K562 (cell line): ENCODE measurements at regions not wholly inside any gene's neighbourhood (a gene's known extent, or its start where the extent isn't known, plus 50 kb on each side); places are given as distances from the start of the nearest gene placed in this dataset.

ENCODE experiments used
- ATAC-seq: fragments of 200-7000 bp; cut with Tn5 transposase; 3 replicates; pipeline ENCODE4 v1.9.1; 2020; ENCODE audit warnings: moderate library complexity
- BruUV-seq: library from RNA; stranded (reverse); fragments of 400-500 nt; replicated peaks from 2 replicates; lab custom pipeline; 2021; lab: Mats Ljungman, UMichigan
- CTCF ChIA-PET: fragments of 300-600 bp; formaldehyde crosslinking; extraction: SDS; loops from one replicate; lab custom pipeline; 2021; ENCODE audit warnings: low intra/inter-chr PET ratio; lab: Yijun Ruan, JAX
- POLR2A ChIA-PET: fragments of 300-600, 350-650 bp; sonication (Branson Sonifier 250); formaldehyde crosslinking; extraction: SDS; loops from one replicate; lab custom pipeline; 2021; ENCODE audit warnings: antibody characterized with exemption, inconsistent platforms; lab: Yijun Ruan, JAX
- DNase-seq, 4 experiments: peaks; one replicate each; pipeline versions ENCODE4 v3.0.0 to v3.0.0-alpha.2; 2011 to 2018; ENCODE audit warnings: low spot score in 3 of 4, mixed read lengths in 3 of 4; ENCODE audit errors: extremely low read depth in 1 of 4
- FAIRE-seq: peaks from 2 replicates; lab custom pipeline; 2011; peaks lifted over from hg19 to GRCh38; lab: Jason Lieb, UNC
- H2AFZ ChIP-seq: 2 replicates; pipeline ENCODE4 v1.6.0; 2011; ENCODE audit warnings: low read depth, low read length, control low read depth, inconsistent platforms
- H3K27ac ChIP-seq: fragments of 200-600 bp; 3 replicates; pipeline ENCODE4 v1.8.0; 2011; ENCODE audit warnings: low read depth, mild to moderate bottlenecking, control low read depth, inconsistent platforms, low read length, moderate library complexity, mixed read lengths; ENCODE audit errors: extremely low read depth
- H3K27me3 ChIP-seq, 2 experiments: fragments of 300-600 bp in 1 of 2; 2 replicates in 1 of 2; 3 replicates in 1 of 2; pipeline versions ENCODE4 v1.6.0 to v1.8.0; 2011; ENCODE audit warnings: inconsistent platforms in 2 of 2, low read length in 2 of 2, mild to moderate bottlenecking in 1 of 2, mixed read lengths in 1 of 2, moderate library complexity in 1 of 2; ENCODE audit not compliant: control insufficient read depth in 2 of 2, insufficient read depth in 2 of 2
- H3K36me3 ChIP-seq: fragments of 300-600 bp; 3 replicates; pipeline ENCODE4 v1.8.0; 2011; ENCODE audit warnings: mild to moderate bottlenecking, low read length, inconsistent platforms; ENCODE audit not compliant: control insufficient read depth, insufficient read depth
- H3K4me1 ChIP-seq, 2 experiments: fragments of 200-600 bp in 1 of 2; replicated peaks in 1 of 2; 2 replicates in 1 of 2; 3 replicates in 1 of 2; pipeline versions ENCODE4 v1.5.1 to v1.8.0; 2011; ENCODE audit warnings: inconsistent platforms in 2 of 2, low read length in 2 of 2, mild to moderate bottlenecking in 1 of 2, mixed read lengths in 1 of 2, moderate library complexity in 1 of 2; ENCODE audit not compliant: control insufficient read depth in 2 of 2, insufficient read depth in 2 of 2
- H3K4me2 ChIP-seq: 2 replicates; pipeline ENCODE4 v1.6.1; 2011; ENCODE audit warnings: low read length, control low read depth, inconsistent platforms, mixed read lengths; ENCODE audit not compliant: insufficient read depth
- H3K4me3 ChIP-seq: fragments of 200-600 bp; sonication (generic), shearing (Covaris generic); 2 replicates; pipeline ENCODE4 v1.5.1; 2016; ENCODE audit warnings: control low read depth, inconsistent platforms
- H3K79me2 ChIP-seq: fragments of 200-600 bp; 3 replicates; pipeline ENCODE4 v1.8.0; 2011; ENCODE audit warnings: low read length, inconsistent platforms; ENCODE audit not compliant: control insufficient read depth, insufficient read depth
- H3K9ac ChIP-seq, 2 experiments: 2 replicates each; pipeline versions ENCODE4 v1.6.0 to v1.6.1; 2011; ENCODE audit warnings: low read depth in 2 of 2, low read length in 2 of 2, control low read depth in 1 of 2, inconsistent platforms in 1 of 2, mild to moderate bottlenecking in 1 of 2, mixed read lengths in 1 of 2; ENCODE audit not compliant: insufficient read depth in 1 of 2
- H3K9me1 ChIP-seq: one replicate; pipeline ENCODE4 v1.6.0; 2011; ENCODE audit warnings: inconsistent platforms, mild to moderate bottlenecking, low read length, moderate library complexity; ENCODE audit not compliant: control insufficient read depth, insufficient read depth
- H3K9me3 ChIP-seq: replicated peaks from 2 replicates; pipeline ENCODE4 v1.5.1; 2011; ENCODE audit warnings: low read depth, low read length, inconsistent platforms; ENCODE audit not compliant: control insufficient read depth, insufficient read depth
- H4K20me1 ChIP-seq: replicated peaks from 2 replicates; pipeline ENCODE4 v1.6.1; 2011; ENCODE audit warnings: low read length, inconsistent platforms, mixed read lengths; ENCODE audit not compliant: control insufficient read depth, insufficient read depth
- BRD4 ChIP-seq: fragments of 200-600 bp; sonication (generic); IDR thresholded peaks from 2 replicates; pipeline ENCODE4 v1.6.1; 2017; ENCODE audit warnings: inconsistent platforms
- CREB3L1 ChIP-seq: fragments of 450-650 bp; IDR thresholded peaks from 2 replicates; pipeline ENCODE4 v1.6.1; 2014; ENCODE audit warnings: low read depth, mild to moderate bottlenecking, moderate library complexity, borderline replicate concordance
- ETV1 ChIP-seq: fragments of 450-650 bp; conservative IDR thresholded peaks from 2 replicates; pipeline ENCODE4 v1.6.1; 2016; ENCODE audit warnings: missing genetic modification characterization, control low read depth, low read depth, missing compliant biosample characterization
- ILK ChIP-seq: fragments of 450-650 bp; IDR thresholded peaks from 2 replicates; pipeline ENCODE4 v1.6.1; 2016; ENCODE audit warnings: missing genetic modification characterization, low read depth, mild to moderate bottlenecking, missing compliant biosample characterization, moderate library complexity, borderline replicate concordance
- MAZ ChIP-seq, 2 experiments: fragments of 450-650 bp in 1 of 2; sonication (generic) in 1 of 2; formaldehyde crosslinking; IDR thresholded peaks in 1 of 2; conservative IDR thresholded peaks in 1 of 2; 2 replicates each; pipeline versions ENCODE4 v1.4.0 to v1.5.0; 2020; ENCODE audit warnings: mild to moderate bottlenecking in 1 of 2, missing genetic modification reagents in 1 of 2
- NR2F6 ChIP-seq: fragments of 450-650 bp; formaldehyde crosslinking; IDR thresholded peaks from 2 replicates; pipeline ENCODE4 v1.4.0; 2020; ENCODE audit warnings: mild to moderate bottlenecking
- SREBF1 ChIP-seq: fragments of 150-350 bp; IDR thresholded peaks from 2 replicates; pipeline ENCODE4 v1.6.1; 2014; ENCODE audit warnings: antibody characterized with exemption, low read depth, low read length, borderline replicate concordance
- TCF7 ChIP-seq: sonication (generic); IDR thresholded peaks from 2 replicates; pipeline ENCODE4 v1.6.1; 2016; ENCODE audit warnings: antibody characterized with exemption, borderline replicate concordance
- THRAP3 ChIP-seq: fragments of 450-650 bp; IDR thresholded peaks from 2 replicates; pipeline ENCODE4 v1.6.1; 2016; ENCODE audit warnings: mild to moderate bottlenecking, inconsistent platforms, borderline replicate concordance
- WGBS: fragments of 100-300 bp; shearing (Covaris generic); methylation state at CpG from one replicate; pipeline ENCODE4 v1.1.6; 2016; ENCODE audit warnings: low coverage, mixed read lengths; ENCODE audit not compliant: insufficient coverage; ENCODE audit errors: missing lambda C conversion rate; 5-methylcytosine and 5-hydroxymethylcytosine counted together
- in situ Hi-C: fragments of 300-500 bp; cut with MboI; formaldehyde crosslinking; loops from 4 replicates; pipeline ENCODE4 v1.15.0; 2018; ENCODE audit warnings: inconsistent platforms, mixed read lengths
- intact Hi-C: fragments of 100-400 bp; cut with micrococcal nuclease; formaldehyde crosslinking; loops from 2 replicates; pipeline ENCODE4 v1.14.2; 2022
- TF ChIP-seq, protein P1 (sequence below), 2 experiments: fragments of 450-650 bp; IDR thresholded peaks; 2 replicates each; pipeline ENCODE4 v1.6.1; 2018; ENCODE audit warnings: mild to moderate bottlenecking in 2 of 2, low read depth in 1 of 2; ENCODE audit not compliant: partially characterized antibody in 2 of 2

DNA sequence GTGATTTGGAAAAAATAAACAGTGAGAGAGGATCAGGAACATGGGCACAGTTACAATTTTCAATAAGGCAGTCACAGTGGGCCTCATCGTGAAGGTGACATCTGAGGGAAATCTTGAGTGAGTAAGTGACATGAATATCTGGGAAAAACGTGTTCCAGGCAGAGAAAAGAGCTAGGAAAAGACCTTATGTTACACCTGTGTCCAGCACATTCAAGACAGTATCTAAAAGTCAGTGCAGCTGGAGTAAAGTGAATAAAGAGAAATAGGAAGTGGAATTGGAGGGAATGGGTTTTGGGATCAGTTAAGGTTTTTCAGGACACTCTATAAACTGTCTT is 827.5 kb upstream of the FAT3 start:
- Histone ChIP-seq H3K9me3 (no peaks in the 10 kb centered on the region), H3K36me3 (no peaks in the 10 kb centered on the region), H3K27me3 (no peaks in the 10 kb centered on the region), H3K9me1 (no peaks in the 10 kb centered on the region), H3K27ac (no peak overlapping the region), H3K4me1 (no peaks in the 10 kb centered on the region), H3K4me2 (no peak overlapping the region), H3K79me2 (no peaks in the 10 kb centered on the region), H2AFZ (no peak overlapping the region), H3K9ac (no peak overlapping the region), H3K4me3 (no peak overlapping the region), H4K20me1 (no peaks in the 10 kb centered on the region)
- ATAC-seq: no peak
- CTCF ChIA-PET: no interaction called here
- POLR2A ChIA-PET: no interaction called here
- no peak for FAIRE-seq
- intact Hi-C loops (no loop called here), in situ Hi-C loops (no loop called here)
- WGBS: 0% methylated on average over 2 of the region's 2 CpGs
- no TSS peak for BruUV-seq
- DNase-seq: no peak
- TF ChIP-seq SREBF1 (no peak), ILK (tag) (no peak), TCF7 (no peak), MAZ (CRISPR knock-in tag; conservative IDR thresholded peaks at IDR 0.05 in 1 of 2, IDR thresholded peaks at IDR 0.05 in 1 of 2) (no peak), ETV1 (no peak)

DNA sequence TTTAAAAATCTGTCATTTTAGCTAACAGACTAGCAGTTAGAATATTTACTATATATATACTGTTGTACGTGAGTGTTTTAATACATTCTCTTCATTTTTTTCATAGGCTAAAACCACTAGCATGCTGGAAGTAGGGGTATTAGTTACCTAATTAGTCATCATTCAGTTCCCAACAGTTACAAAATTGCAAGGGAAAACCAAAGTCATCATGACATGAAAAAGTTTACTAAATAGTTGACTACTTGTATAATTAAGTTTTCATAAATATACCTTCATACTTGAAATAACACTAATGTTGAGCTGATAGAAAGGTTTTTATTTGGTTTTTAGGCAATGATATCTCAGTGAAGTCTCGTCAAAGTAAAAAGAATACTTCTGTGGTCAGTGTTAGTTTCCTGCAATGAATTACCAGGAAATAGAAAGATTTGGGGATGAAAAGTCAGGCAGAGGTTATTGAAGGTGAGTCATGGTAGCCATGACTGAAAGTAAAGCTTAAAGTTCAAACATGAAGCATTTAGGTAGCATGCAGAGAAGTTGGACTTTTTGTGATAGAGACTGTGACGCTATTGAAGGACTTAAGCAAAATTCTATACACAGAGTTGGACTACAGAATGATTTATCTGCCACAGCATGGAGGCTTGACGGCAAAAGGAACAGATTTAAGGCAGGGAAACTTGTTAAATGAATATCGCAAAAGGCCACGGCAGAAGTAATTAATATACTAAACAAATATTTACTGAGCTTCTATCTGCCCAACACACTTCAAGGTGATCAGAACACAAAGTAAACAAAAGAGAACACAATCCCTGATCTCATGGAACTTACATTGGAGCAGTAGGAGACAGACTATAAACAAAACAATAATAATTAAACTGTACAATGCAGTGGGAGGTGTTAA is 828.1 kb upstream of the FAT3 start:
- Histone ChIP-seq H3K9me3 (no peaks in the 10 kb centered on the region), H3K27me3 (no peaks in the 10 kb centered on the region), H3K36me3 (no peaks in the 10 kb centered on the region), H3K4me1 (no peaks in the 10 kb centered on the region), H3K9me1 (no peaks in the 10 kb centered on the region), H3K4me3 (no peak overlapping the region), H3K27ac (no peak overlapping the region), H3K79me2 (no peaks in the 10 kb centered on the region), H2AFZ (no peak overlapping the region), H3K4me2 (no peak overlapping the region), H4K20me1 (no peaks in the 10 kb centered on the region), H3K9ac (no peak overlapping the region)
- WGBS: 0% methylated on average over 6 of the region's 6 CpGs
- no peak for FAIRE-seq
- ATAC-seq: no peak
- no TSS peak for BruUV-seq
- intact Hi-C loops: no loop called here
- CTCF ChIA-PET: no interaction called here
- POLR2A ChIA-PET: no interaction called here
- no peak for DNase-seq
- in situ Hi-C loops: no loop called here
- no peak for TF ChIP-seq THRAP3
- TF ChIP-seq, protein P1, sequence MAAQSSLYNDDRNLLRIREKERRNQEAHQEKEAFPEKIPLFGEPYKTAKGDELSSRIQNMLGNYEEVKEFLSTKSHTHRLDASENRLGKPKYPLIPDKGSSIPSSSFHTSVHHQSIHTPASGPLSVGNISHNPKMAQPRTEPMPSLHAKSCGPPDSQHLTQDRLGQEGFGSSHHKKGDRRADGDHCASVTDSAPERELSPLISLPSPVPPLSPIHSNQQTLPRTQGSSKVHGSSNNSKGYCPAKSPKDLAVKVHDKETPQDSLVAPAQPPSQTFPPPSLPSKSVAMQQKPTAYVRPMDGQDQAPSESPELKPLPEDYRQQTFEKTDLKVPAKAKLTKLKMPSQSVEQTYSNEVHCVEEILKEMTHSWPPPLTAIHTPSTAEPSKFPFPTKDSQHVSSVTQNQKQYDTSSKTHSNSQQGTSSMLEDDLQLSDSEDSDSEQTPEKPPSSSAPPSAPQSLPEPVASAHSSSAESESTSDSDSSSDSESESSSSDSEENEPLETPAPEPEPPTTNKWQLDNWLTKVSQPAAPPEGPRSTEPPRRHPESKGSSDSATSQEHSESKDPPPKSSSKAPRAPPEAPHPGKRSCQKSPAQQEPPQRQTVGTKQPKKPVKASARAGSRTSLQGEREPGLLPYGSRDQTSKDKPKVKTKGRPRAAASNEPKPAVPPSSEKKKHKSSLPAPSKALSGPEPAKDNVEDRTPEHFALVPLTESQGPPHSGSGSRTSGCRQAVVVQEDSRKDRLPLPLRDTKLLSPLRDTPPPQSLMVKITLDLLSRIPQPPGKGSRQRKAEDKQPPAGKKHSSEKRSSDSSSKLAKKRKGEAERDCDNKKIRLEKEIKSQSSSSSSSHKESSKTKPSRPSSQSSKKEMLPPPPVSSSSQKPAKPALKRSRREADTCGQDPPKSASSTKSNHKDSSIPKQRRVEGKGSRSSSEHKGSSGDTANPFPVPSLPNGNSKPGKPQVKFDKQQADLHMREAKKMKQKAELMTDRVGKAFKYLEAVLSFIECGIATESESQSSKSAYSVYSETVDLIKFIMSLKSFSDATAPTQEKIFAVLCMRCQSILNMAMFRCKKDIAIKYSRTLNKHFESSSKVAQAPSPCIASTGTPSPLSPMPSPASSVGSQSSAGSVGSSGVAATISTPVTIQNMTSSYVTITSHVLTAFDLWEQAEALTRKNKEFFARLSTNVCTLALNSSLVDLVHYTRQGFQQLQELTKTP (IDR thresholded peaks at IDR 0.05; ENCODE audit: low read depth in 1 of 2, partially characterized antibody in 2 of 2): no peak
- TF ChIP-seq CREB3L1: no peak
- no peak for TF ChIP-seq NR2F6 (CRISPR knock-in tag)
- no peak for TF ChIP-seq BRD4
